ENCODE measurements at regions not wholly inside any gene's neighbourhood (a gene's known extent, or its start where the extent isn't known, plus 50 kb on each side); places are given as distances from the start of the nearest gene placed in this dataset.

DNA sequence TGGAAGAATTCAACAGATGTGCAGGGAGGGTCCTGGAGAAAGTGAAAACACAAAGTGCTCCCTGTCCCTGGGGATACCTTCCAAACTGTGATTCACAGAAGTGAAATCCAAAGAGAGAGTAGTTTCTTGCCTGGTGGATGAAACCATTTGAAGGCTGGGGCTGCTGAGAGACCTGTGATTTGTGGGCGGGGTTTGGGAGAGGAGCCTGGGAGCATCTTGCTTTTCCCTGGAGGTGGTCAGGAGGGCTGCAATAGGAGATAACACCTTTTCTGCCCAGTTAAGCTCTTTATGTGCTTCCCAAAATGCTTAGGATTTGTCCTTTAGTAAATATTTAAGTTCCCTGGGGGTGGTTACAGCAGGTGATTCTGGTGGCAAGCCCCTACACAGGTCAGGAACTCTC lies 105.3 kb upstream of the TPK1 start:
- DNase-seq (no peak), ATAC-seq (no peak)
- WGBS, 3 donors = 88 to 100% (median 94%) methylated on average over 1 of the region's 1 CpG
- Histone ChIP-seq H3K4me1 (no peaks in the 10 kb centered on the region), H3K27ac (no peak overlapping the region), H3K9me3 (no peaks in the 10 kb centered on the region), H3K27me3 (ENCODE audit: insufficient read depth in 3 of 3, low read length in 2 of 3) (peaks cover 0 to 2% (median 0%) of the 10 kb centered on the region in 3 donors), H3K4me3 (no peak overlapping the region), H3K36me3 (ENCODE audit: insufficient read depth in 1 of 2, low read depth in 1 of 2) (no peaks in the 10 kb centered on the region)
- no peak for TF ChIP-seq CTCF (IDR thresholded peaks at IDR 0.05)
- intact Hi-C loops (cut with DNase I) = no loop called here

DNA sequence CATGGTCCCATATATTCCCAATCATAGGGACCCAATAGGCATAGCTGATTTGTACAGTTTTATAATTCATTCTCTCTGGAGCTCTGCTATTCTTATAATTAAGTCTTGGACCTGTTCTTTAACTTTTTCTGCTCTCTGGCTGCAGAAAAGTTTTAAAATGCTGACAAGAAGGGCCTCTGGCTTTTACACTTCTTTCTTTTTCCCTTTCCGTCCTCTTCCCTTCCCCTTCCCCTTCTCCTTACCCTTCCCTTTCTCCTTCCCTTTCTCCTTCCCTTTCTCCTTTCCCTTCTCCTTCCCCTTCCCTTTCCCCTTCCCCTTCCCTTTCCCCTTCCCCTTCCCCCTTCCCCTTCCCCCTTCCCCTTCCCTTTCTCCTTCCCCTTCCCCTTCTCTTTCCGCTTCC lies 101.3 kb upstream of the TPK1 start:
- Histone ChIP-seq H3K4me1 (no peaks in the 10 kb centered on the region), H3K27me3 (ENCODE audit: insufficient read depth in 3 of 3, low read length in 2 of 3) (peaks cover 0 to 2% (median 0%) of the 10 kb centered on the region in 3 donors), H3K36me3 (ENCODE audit: insufficient read depth in 1 of 2, low read depth in 1 of 2) (no peaks in the 10 kb centered on the region), H3K9me3 (no peaks in the 10 kb centered on the region), H3K27ac (no peak overlapping the region), H3K4me3 (no peak overlapping the region)
- TF ChIP-seq CTCF (IDR thresholded peaks at IDR 0.05) = no peak
- DNase-seq (no peak), ATAC-seq (no peak)
- intact Hi-C loops (cut with DNase I) = no loop called here
- WGBS, 3 donors = 20 to 94% (median 59%) methylated on average over 1 of the region's 2 CpGs

- no peak overlapping the region for H3K4me3 ChIP-seq
- no peak for TF ChIP-seq CTCF (IDR thresholded peaks at IDR 0.05)
- no peaks in the 10 kb centered on the region for H3K4me1 ChIP-seq
- H3K36me3 ChIP-seq (ENCODE audit: insufficient read depth in 1 of 2, low read depth in 1 of 2) = no peaks in the 10 kb centered on the region
- ATAC-seq = no peak
- no peak overlapping the region for H3K27ac ChIP-seq
- no peaks in the 10 kb centered on the region for H3K9me3 ChIP-seq
- intact Hi-C loops (cut with DNase I) = no loop called here
- peaks cover 0 to 2% (median 0%) of the 10 kb centered on the region in 3 donors for H3K27me3 ChIP-seq (ENCODE audit: insufficient read depth in 3 of 3, low read length in 2 of 3)
- no peak for DNase-seq
- 48 to 64% (median 50%) methylated on average over 1 of the region's 1 CpG for WGBS, 3 donors
Measured at GRCh38 chr7:144936314-144936713, 100.5 kb upstream of the TPK1 start.

GRCh38 chr7:144910411-144910810 lies 74.6 kb upstream of the TPK1 start:
- intact Hi-C loops (cut with DNase I) = no loop called here
- no peaks in the 10 kb centered on the region for H3K4me1 ChIP-seq
- H3K27ac ChIP-seq = no peak overlapping the region
- DNase-seq (no peak), ATAC-seq (no peak)
- H3K9me3 ChIP-seq = no peaks in the 10 kb centered on the region
- no peaks in the 10 kb centered on the region for H3K27me3 ChIP-seq (ENCODE audit: insufficient read depth in 3 of 3, low read length in 2 of 3)
- WGBS, 3 donors = 65 to 70% (median 66%) methylated on average over 6 of the region's 6 CpGs
- TF ChIP-seq CTCF (IDR thresholded peaks at IDR 0.05) = no peak
- H3K4me3 ChIP-seq = no peak overlapping the region
- H3K36me3 ChIP-seq (ENCODE audit: insufficient read depth in 1 of 2, low read depth in 1 of 2) = no peaks in the 10 kb centered on the region

GRCh38 chr7:144908943-144909556 lies 73.2 kb upstream of the TPK1 start:
- intact Hi-C loops (cut with DNase I) = no loop called here
- WGBS, 3 donors = 66 to 75% (median 66%) methylated on average over 4 of the region's 4 CpGs
- TF ChIP-seq CTCF (IDR thresholded peaks at IDR 0.05) = no peak

More at GRCh38 chr7:144908943-144909556, 73.2 kb upstream of the TPK1 start:
- H3K4me1 ChIP-seq = no peaks in the 10 kb centered on the region
- no peak overlapping the region for H3K4me3 ChIP-seq
- DNase-seq (no peak), ATAC-seq (no peak)
- no peaks in the 10 kb centered on the region for H3K36me3 ChIP-seq (ENCODE audit: insufficient read depth in 1 of 2, low read depth in 1 of 2)
- H3K27ac ChIP-seq = no peak overlapping the region
- H3K27me3 ChIP-seq (ENCODE audit: insufficient read depth in 3 of 3, low read length in 2 of 3) = no peaks in the 10 kb centered on the region
- no peaks in the 10 kb centered on the region for H3K9me3 ChIP-seq
